Fibroblast of the aortic adventitia (primary cell): ENCODE measurements at regions not wholly inside any gene's neighbourhood (a gene's known extent, or its start where the extent isn't known, plus 50 kb on each side); places are given as distances from the start of the nearest gene placed in this dataset.

ENCODE experiments used
- DNase-seq: peaks from one replicate; pipeline ENCODE4 v3.0.0-alpha.2; 2010; ENCODE audit warnings: low read depth
- H3K4me3 ChIP-seq: 2 replicates; pipeline ENCODE4 v1.5.1; 2011; ENCODE audit warnings: low read depth, mild to moderate bottlenecking, control low read depth, low read length, moderate library complexity
- CTCF ChIP-seq: IDR thresholded peaks from 2 replicates; pipeline ENCODE4 v1.5.1; 2011; ENCODE audit warnings: mild to moderate bottlenecking, low read length, control low read depth, inconsistent platforms; ENCODE audit not compliant: insufficient read depth

DNA sequence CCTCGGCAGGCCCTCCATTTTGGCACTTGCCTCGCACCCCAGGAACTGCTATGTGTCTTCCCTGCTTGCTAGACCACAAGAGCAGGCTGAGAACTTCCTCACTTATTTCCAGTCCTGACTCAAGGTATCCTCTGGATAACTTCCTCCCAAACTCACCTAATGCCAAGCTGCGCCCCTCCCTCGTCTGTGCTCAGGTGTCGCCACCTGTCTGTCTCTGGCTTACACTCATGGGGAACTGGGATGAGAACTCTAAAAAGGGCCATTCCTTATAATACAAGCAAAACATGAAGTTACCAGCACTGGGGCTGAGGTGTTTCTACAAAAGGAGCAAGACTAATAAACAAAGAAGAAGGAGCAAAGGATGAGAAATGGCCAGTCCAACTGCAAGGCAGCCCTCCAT is 191.5 kb upstream of the RMP24 start:
- DNase-seq, result no peak
- no peak overlapping the region for H3K4me3 ChIP-seq
- no peak for TF ChIP-seq CTCF

- no peak overlapping the region for H3K4me3 ChIP-seq
- no peak for DNase-seq
- TF ChIP-seq CTCF, result no peak
Measured at GRCh38 chr18:35782926-35783325, 189.6 kb upstream of the RMP24 start.

DNA sequence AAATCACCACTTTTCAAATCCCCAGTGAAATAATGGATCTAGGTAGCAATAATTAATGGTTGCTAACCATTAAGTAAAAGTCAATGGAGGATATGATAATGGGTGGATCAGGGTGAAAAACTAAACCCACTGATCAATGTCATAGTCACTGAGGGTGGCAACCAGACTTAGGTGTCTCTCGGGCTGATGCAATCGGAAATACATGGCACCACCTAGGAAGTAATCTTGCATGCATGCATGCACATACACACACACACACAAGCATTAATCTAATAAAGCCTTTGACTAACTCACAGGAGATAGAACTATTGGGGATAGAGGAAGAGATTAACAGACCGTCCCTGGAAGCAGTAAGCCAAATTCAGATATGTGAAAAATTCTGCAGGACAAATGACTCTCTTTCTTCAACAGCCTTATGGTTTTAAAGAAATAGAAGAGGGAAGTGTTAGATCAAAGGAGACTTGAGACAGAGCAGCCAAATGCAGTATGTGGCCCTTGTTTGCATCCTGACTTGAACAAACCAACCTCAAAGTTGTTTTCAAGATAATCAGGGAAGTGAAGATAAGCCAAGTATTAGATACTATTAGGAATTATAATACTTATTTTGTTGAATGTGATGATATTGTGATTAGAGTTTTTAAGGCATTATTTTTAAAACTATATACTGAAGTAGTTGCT is 186.0 kb upstream of the RMP24 start:
- DNase-seq, result no peak

GRCh38 chr18:35789543-35789942 is 182.9 kb upstream of the RMP24 start:
- TF ChIP-seq CTCF, result no peak
- H3K4me3 ChIP-seq, result no peak overlapping the region
- no peak for DNase-seq

More for the DNA sequence above, 186.0 kb upstream of the RMP24 start:
- no peak for TF ChIP-seq CTCF
- H3K4me3 ChIP-seq, result no peak overlapping the region

GRCh38 chr18:35797948-35798347 is 174.5 kb upstream of the RMP24 start:
- DNase-seq, result no peak
- no peak for TF ChIP-seq CTCF
- no peak overlapping the region for H3K4me3 ChIP-seq

GRCh38 chr18:35803551-35803950 is 168.9 kb upstream of the RMP24 start:
- DNase-seq, result peak; percentile 4
- TF ChIP-seq CTCF, result no peak
- H3K4me3 ChIP-seq, result no peak overlapping the region

DNA sequence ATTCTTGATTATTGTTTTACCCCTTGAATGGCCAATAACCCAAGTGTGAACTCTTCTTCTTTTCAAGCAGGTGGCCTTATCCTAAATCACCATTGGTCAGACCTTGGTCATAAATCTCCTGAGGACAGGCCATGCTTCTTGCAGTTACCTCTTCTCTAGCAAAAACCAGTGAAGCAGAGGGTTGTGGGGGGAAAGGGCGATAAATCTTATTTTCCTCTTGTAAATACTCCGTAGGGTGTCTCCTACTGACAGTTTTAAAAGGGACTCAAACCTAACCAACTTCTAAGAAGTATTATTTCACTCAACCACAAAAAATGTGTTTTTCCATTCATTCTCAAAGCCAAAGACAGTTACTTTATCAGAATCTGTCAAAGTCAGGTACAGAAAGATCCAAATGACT is 168.1 kb upstream of the RMP24 start:
- no peak overlapping the region for H3K4me3 ChIP-seq
- no peak for DNase-seq
- TF ChIP-seq CTCF, result no peak
